GM19452 (cell line): ENCODE measurements at regions not wholly inside any gene's neighbourhood (a gene's known extent, or its start where the extent isn't known, plus 50 kb on each side); places are given as distances from the start of the nearest gene placed in this dataset.

Source experiments
- ATAC-seq: cut with Tn5 transposase; IDR thresholded peaks from one replicate; pipeline ENCODE4 v1.9.1; 2021; ENCODE audit not compliant: unreplicated experiment

DNA sequence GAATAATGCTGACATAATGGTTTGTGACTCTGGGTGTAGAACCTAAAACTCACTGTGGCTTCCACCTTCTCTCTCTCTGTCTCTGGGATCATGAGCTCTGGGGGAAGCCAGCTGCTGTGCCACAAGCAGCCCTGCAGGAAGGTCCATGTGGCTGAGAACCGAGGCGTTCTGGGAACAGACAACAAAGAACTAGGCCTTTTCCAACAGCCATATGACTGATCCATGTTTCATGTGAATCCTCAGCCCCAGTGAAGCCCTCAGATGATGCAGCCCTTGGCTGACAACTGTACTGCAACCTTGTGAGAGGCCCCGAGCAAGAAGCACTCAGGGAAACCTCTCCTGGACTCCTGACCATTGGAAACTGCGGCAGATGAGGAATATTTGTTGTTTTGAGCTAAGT lies 56.6 kb downstream of the HLA-G start:
- no peak for ATAC-seq

DNA sequence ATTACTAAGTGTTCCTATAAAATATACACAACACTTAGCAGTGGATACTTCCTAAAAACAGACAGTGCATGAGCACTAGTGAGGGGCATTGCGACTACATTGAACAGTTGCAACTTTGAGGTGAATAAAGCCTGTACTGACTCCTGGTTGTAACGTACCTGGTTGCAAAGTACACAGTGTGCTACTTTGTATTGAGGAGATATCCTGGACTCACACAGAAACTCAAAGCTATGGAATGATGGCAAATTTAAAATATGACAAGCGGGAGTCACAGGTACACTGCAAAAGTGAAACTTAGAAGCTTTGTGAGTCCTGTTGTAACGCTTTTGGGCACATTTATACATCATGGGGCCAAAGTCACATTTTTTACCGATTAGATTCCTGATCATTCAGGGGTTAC lies 55.6 kb upstream of the HLA-A start:
- ATAC-seq: no peak

DNA sequence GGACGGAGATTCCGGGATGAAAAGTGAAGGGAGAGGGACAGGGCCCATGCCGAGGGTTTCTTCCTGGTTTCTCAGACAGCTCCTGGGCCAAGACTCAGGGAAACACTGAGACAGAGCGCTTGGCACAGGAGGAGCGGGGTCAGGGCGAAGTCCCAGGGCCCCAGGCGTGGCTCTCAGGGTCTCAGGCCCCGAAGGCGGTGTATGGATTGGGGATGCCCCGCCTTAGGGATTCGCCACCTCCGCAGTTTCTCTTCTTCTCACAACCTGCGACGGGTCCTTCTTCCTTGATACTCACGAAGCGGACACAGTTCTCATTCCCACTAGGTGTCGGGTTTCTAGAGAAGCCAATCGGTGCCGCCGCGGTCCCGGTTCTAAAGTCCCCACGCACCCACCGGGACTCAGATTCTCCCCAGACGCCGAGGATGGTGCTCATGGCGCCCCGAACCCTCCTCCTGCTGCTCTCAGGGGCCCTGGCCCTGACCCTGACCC lies 55.0 kb upstream of the HLA-A start:
- peak; percentile 30 for ATAC-seq

DNA sequence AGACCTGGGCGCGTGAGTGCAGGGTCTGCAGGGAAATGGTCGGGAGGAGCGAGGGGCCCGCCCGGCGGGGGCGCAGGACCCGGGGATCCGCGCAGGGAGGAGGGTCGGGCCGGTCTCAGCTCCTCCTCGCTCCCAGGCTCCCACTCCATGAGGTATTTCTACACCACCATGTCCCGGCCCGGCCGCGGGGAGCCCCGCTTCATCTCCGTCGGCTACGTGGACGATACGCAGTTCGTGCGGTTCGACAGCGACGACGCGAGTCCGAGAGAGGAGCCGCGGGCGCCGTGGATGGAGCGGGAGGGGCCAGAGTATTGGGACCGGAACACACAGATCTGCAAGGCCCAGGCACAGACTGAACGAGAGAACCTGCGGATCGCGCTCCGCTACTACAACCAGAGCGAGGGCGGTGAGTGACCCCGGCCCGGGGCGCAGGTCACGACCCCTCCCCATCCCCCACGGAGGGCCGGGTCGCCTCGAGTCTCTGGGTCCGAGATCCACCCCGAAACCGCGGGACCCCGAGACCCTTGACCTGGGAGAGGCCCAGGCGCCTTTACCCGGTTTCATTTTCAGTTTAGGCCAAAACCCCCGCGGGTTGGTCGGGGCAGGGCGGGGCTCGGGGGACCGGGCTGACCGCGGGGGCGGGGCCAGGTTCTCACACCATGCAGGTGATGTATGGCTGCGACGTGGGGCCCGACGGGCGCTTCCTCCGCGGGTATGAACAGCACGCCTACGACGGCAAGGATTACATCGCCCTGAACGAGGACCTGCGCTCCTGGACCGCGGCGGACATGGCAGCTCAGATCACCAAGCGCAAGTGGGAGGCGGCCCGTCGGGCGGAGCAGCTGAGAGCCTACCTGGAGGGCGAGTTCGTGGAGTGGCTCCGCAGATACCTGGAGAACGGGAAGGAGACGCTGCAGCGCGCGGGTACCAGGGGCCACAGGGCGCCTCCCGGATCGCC lies 54.2 kb upstream of the HLA-A start:
- peak; percentile 72 for ATAC-seq
